ENCODE measurements at regions not wholly inside any gene's neighbourhood (a gene's known extent, or its start where the extent isn't known, plus 50 kb on each side); places are given as distances from the start of the nearest gene placed in this dataset.

DNA sequence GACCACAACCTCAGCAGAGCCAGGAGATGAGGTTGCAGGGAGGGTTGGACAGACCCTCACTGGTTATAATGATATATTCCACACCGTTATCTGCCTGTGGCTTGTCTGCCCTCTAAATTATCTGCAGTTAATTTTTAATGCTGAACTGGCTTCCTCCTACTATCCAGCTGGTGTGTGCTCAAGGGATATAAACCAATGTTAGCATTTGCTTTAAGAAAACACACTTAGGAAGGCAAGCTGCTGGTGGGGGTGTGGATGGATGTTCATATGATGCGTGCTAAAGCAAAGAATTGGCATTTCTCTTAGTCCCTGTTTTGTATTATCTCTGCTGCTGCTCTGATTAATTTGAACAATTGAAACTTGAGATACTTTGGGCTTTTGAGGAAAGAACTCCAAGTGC, 132.2 kb upstream of the NPVF start:
- peak overlapping the region; percentile 84 for H2AFZ ChIP-seq (ENCODE audit: low read depth, low read length)
- H4K20me1 ChIP-seq (ENCODE audit: insufficient read depth): no peaks in the 10 kb centered on the region
- peak overlapping the region; percentile 98 for H3K27ac ChIP-seq (ENCODE audit: low read length)
- TF ChIP-seq SMC3 (conservative IDR thresholded peaks at IDR 0.05; ENCODE audit: poor library complexity) (no peak), REST (IDR thresholded peaks at IDR 0.05; ENCODE audit: borderline replicate concordance) (no peak), POLR2AphosphoS5 (IDR thresholded peaks at IDR 0.05) (no peak), TAF1 (IDR thresholded peaks at IDR 0.05; ENCODE audit: low read depth) (no peak), MXI1 (conservative IDR thresholded peaks at IDR 0.05; ENCODE audit: poor library complexity, severe bottlenecking) (no peak), EP300 (conservative IDR thresholded peaks at IDR 0.05; ENCODE audit: poor library complexity, severe bottlenecking) (no peak), RAD21 (conservative IDR thresholded peaks at IDR 0.05) (no peak), EZH2 (IDR thresholded peaks at IDR 0.05; ENCODE audit: borderline replicate concordance, insufficient read depth, low read length, poor library complexity, severe bottlenecking) (no peak)
- TF ChIP-seq, protein P1, sequence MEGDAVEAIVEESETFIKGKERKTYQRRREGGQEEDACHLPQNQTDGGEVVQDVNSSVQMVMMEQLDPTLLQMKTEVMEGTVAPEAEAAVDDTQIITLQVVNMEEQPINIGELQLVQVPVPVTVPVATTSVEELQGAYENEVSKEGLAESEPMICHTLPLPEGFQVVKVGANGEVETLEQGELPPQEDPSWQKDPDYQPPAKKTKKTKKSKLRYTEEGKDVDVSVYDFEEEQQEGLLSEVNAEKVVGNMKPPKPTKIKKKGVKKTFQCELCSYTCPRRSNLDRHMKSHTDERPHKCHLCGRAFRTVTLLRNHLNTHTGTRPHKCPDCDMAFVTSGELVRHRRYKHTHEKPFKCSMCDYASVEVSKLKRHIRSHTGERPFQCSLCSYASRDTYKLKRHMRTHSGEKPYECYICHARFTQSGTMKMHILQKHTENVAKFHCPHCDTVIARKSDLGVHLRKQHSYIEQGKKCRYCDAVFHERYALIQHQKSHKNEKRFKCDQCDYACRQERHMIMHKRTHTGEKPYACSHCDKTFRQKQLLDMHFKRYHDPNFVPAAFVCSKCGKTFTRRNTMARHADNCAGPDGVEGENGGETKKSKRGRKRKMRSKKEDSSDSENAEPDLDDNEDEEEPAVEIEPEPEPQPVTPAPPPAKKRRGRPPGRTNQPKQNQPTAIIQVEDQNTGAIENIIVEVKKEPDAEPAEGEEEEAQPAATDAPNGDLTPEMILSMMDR (IDR thresholded peaks at IDR 0.05; ENCODE audit: poor library complexity, severe bottlenecking): no peak
- no peaks in the 10 kb centered on the region for H3K9me3 ChIP-seq (ENCODE audit: low read length)
- H3K79me2 ChIP-seq (replicated peaks; ENCODE audit: insufficient read depth, low read length): no peaks in the 10 kb centered on the region
- H3K9me2 ChIP-seq (ENCODE audit: insufficient read depth, low read length): no peaks in the 10 kb centered on the region
- no peaks in the 10 kb centered on the region for H3F3A ChIP-seq (ENCODE audit: insufficient read depth, low read length, poor library complexity, severe bottlenecking)
- H3K36me3 ChIP-seq (ENCODE audit: insufficient read depth, low read length): no peaks in the 10 kb centered on the region
- H3K9ac ChIP-seq (ENCODE audit: low read length): peak overlapping the region; percentile 68
- H3K27me3 ChIP-seq (ENCODE audit: insufficient read depth, low read depth, low read length): no peaks in the 10 kb centered on the region
- H3K4me3 ChIP-seq (ENCODE audit: low read length): peak overlapping the region; percentile 55
- peak overlapping the region; percentile 80 for H3K4me2 ChIP-seq (ENCODE audit: low read length)

DNA sequence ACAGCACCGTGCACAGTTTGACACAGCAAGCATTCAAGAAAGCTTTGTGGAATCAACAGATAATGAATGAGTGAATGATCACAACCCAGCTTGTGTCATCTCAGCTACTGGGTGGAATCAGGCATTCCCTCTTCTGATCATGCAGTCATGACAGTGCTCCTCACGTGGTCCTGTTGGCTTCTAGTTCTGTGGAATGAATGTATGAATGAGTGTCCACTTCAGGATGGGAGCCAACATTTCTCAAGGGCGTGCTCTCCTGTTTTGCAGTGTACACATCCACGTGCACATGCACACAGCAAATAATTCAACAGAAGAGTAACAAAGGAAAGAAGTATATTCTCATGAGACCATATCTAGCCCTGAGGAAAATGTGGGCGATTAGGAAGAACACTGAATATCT, 133.1 kb upstream of the NPVF start:
- Histone ChIP-seq H2AFZ (ENCODE audit: low read depth, low read length) (no peak overlapping the region), H3K9ac (ENCODE audit: low read length) (no peak overlapping the region), H3K4me3 (ENCODE audit: low read length) (no peak overlapping the region), H4K20me1 (ENCODE audit: insufficient read depth) (no peaks in the 10 kb centered on the region), H3K9me2 (ENCODE audit: insufficient read depth, low read length) (no peaks in the 10 kb centered on the region), H3K27me3 (ENCODE audit: insufficient read depth, low read depth, low read length) (no peaks in the 10 kb centered on the region), H3K4me2 (ENCODE audit: low read length) (no peak overlapping the region), H3K36me3 (ENCODE audit: insufficient read depth, low read length) (no peaks in the 10 kb centered on the region), H3K79me2 (replicated peaks; ENCODE audit: insufficient read depth, low read length) (no peaks in the 10 kb centered on the region), H3K9me3 (ENCODE audit: low read length) (no peaks in the 10 kb centered on the region), H3F3A (ENCODE audit: insufficient read depth, low read length, poor library complexity, severe bottlenecking) (no peaks in the 10 kb centered on the region), H3K27ac (ENCODE audit: low read length) (peak overlapping the region; percentile 22)
- TF ChIP-seq, protein P1 (IDR thresholded peaks at IDR 0.05; ENCODE audit: poor library complexity, severe bottlenecking): no peak
- TF ChIP-seq EZH2 (IDR thresholded peaks at IDR 0.05; ENCODE audit: borderline replicate concordance, insufficient read depth, low read length, poor library complexity, severe bottlenecking) (no peak), RAD21 (conservative IDR thresholded peaks at IDR 0.05) (no peak), EP300 (conservative IDR thresholded peaks at IDR 0.05; ENCODE audit: poor library complexity, severe bottlenecking) (no peak), REST (IDR thresholded peaks at IDR 0.05; ENCODE audit: borderline replicate concordance) (no peak), SMC3 (conservative IDR thresholded peaks at IDR 0.05; ENCODE audit: poor library complexity) (no peak), TAF1 (IDR thresholded peaks at IDR 0.05; ENCODE audit: low read depth) (no peak), POLR2AphosphoS5 (IDR thresholded peaks at IDR 0.05) (no peak), MXI1 (conservative IDR thresholded peaks at IDR 0.05; ENCODE audit: poor library complexity, severe bottlenecking) (no peak)

Data from neural cell (in vitro differentiated cells).